Esophagus muscularis mucosa (tissue), 3 donors: ENCODE measurements at regions not wholly inside any gene's neighbourhood (a gene's known extent, or its start where the extent isn't known, plus 50 kb on each side); places are given as distances from the start of the nearest gene placed in this dataset.

Source experiments
- POLR2A ChIP-seq: fragments of 450-650 bp; IDR thresholded peaks from one replicate; pipeline ENCODE4 v1.6.1; 2017; ENCODE audit warnings: antibody characterized with exemption, moderate library complexity, mild to moderate bottlenecking, low read depth
- TF ChIP-seq, protein P1 (sequence below), 3 experiments: fragments of 200-600 bp in 2 of 3; fragments of 450-650 bp in 1 of 3; sonication (generic) in 2 of 3; IDR thresholded peaks; one replicate each; pipeline ENCODE4 v1.5.1; 2017 to 2019; ENCODE audit warnings: antibody characterized with exemption in 3 of 3, mild to moderate bottlenecking in 2 of 3, moderate library complexity in 1 of 3

DNA sequence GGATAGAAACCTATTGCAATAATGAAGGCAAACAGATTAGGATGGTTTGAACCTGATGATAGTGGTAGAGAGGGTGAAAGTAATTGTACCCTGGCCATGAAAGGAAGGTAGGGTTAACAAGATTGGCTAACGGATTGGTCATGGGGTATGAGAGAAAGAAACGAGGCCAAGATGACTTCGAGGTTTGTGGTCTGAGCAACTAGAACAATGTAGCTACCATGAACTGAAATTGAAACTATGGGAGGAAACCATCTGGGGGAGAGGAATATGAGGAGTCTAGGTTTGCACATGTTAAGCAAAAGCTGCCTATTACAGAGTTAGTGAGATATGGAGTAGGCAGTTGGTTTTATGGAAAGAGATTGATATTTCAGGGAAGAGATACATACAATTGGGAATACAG lies 406.0 kb downstream of the PRELID2 start:
- TF ChIP-seq, protein P1, sequence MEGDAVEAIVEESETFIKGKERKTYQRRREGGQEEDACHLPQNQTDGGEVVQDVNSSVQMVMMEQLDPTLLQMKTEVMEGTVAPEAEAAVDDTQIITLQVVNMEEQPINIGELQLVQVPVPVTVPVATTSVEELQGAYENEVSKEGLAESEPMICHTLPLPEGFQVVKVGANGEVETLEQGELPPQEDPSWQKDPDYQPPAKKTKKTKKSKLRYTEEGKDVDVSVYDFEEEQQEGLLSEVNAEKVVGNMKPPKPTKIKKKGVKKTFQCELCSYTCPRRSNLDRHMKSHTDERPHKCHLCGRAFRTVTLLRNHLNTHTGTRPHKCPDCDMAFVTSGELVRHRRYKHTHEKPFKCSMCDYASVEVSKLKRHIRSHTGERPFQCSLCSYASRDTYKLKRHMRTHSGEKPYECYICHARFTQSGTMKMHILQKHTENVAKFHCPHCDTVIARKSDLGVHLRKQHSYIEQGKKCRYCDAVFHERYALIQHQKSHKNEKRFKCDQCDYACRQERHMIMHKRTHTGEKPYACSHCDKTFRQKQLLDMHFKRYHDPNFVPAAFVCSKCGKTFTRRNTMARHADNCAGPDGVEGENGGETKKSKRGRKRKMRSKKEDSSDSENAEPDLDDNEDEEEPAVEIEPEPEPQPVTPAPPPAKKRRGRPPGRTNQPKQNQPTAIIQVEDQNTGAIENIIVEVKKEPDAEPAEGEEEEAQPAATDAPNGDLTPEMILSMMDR (IDR thresholded peaks at IDR 0.05), result no peak
- TF ChIP-seq POLR2A, result no peak
